GM21423 (cell line): ENCODE measurements at regions not wholly inside any gene's neighbourhood (a gene's known extent, or its start where the extent isn't known, plus 50 kb on each side); places are given as distances from the start of the nearest gene placed in this dataset.
"Not testable (repeated sequence)": the region's sequence is repeated elsewhere in the genome, so short reads cannot be mapped to it uniquely, and the experiment has no call there.

ENCODE experiments used
- ATAC-seq: cut with Tn5 transposase; IDR thresholded peaks from one replicate; pipeline ENCODE4 v1.9.1; 2021; ENCODE audit warnings: mild to moderate bottlenecking, moderate library complexity; ENCODE audit not compliant: unreplicated experiment

DNA sequence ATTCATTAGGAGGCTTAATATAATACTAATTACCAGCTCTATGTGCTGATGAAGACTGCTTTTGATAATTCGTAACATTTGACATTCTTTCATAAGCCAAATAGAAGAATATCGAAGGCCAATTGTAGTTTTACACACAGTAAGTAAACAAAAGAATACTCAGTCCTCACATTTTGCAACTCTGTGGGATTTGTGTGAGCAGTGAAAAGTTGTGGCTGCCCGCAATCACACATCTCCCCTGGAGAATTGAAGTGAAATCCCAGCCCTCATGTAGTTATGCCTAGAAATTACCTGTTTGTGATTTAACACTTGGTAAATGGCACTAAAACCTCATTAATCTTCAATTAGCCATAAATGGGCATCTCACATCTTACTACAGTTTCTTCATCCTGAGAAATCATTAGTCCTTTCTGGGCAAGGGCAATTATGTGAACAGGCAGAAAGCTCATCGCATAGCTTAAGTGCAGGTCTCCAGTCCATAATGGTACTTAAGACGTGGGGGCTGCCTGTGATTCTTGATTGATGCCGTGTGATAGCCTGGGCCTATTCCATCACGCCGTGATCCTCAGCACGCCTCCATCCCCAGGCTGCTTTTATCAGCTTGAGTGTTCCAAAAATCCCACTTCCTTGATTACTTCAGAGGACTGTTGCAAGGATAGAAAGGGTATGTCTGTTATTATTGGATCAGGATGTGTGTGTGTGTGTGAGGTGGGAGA lies 97.9 kb upstream of the METTL14 start:
- no peak for ATAC-seq

DNA sequence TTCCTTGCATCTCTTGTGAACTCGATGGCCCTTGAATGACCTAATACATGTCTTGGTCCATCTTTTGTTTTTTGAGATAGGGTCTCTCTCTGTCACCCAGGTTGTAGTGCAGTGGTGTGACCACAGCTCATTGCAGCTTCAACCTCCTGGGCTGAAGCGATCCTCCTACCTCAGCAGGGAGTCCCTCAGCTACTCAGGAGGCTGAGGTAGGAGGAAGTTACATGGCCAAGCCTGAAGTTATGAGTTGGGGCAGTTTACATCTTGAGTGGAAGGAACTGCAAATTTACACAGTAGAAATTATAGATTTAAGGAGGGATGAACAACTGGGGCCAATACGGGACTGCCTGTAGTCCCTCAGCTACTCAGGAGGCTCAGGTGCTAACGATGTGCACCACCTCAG lies 97.2 kb upstream of the METTL14 start:
- ATAC-seq: no peak

DNA sequence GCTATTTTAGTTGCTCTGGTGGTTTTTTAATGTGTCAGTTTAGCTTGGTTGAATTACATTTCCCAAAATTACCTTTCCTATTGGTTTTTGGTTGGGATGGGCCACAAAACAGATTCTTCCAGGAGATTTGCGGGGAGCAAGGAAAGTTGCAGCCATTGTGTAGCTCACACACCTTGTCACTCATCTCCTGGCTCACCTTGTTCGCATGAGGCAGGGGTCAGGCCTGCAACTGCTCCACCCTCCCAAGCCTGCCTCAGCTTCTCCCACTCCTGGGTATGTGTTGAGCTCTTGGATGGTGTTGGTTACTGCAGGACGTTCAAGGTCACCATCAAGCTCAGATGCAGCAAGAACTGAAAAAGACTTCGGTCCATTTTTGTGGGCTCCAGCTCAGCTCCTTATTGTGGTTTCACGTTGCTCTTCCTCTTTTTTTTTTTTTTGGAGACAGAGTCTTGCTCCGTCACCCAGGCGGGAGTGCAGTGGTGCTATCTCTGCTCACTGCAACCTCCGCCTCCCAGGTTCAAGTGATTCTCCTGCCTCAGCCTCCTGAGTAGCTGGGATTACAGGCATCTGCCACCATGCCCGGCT lies 95.6 kb upstream of the METTL14 start:
- ATAC-seq: no peak

DNA sequence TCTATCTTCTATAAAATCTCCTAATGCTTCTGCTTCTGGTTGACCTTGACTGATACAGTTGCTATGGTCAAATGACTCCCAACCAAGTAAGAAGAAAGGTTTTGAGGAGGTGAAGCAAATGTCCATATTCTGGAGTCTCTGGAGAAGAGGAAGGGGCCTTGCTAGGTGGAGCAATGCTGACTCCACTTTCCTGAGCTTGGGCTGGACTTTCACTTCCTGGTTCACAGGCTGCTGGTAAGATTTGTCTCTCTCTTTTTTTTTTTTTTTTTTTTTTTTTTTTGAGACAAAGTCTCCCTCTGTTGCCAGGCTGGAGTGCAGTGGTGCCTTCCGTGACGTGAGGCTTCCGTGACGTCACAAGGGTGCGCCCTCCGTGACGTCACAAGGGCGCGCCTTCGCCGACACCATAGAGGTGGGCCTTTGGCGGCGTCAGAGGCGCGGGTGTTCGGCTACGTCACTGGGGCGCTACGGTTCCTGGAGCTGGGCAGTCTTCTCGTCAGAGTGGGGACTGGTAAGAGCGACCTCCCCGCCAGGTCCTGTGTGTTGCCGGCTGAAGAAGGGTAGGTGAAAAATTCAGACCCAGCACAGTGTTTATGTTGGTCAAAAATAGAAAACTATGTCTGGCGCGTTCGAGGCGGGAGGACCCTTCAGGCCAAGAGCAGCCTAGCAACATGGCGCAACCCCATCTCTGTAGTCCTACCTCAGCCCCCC lies 93.7 kb upstream of the METTL14 start:
- peak; percentile 98 for ATAC-seq

DNA sequence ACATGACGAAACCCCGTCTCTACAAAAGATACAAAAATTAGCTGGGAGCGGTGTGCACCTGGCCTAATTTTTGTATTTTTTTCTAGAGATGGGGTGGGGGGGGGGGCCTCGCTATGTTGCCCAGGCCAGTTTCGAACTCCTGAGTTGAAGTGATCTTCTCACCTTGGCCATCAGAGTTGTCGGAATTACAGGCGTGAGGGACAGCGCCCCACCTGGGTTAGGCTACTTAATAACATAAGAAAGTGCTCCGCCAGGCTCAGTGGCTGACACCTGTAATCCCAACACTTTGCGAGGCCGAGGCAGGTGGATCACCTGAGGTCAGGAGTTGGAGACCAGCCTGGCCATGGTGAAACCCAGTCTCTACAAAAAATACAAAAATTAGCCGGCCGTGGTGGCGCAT lies 92.9 kb upstream of the METTL14 start:
- ATAC-seq: not testable (repeated sequence)

DNA sequence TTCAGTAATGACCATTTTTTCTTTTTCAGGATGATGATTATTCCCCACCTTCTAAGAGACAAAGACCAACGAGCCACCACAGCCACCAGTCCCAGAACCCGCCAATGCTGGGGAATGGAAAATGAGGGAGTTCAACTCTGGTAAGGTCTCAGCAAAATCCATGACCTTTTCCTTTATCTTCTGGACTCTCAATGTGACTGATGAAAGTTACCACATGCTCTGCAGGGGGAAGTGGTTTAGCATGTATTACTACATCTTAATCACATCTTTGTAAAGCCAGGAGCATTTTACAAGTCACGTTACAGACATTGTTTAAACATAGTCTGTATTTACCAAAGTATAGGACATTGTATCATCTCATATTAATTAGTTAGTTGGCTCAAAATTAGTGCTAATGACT lies 89.3 kb upstream of the METTL14 start:
- ATAC-seq: not testable (repeated sequence)

DNA sequence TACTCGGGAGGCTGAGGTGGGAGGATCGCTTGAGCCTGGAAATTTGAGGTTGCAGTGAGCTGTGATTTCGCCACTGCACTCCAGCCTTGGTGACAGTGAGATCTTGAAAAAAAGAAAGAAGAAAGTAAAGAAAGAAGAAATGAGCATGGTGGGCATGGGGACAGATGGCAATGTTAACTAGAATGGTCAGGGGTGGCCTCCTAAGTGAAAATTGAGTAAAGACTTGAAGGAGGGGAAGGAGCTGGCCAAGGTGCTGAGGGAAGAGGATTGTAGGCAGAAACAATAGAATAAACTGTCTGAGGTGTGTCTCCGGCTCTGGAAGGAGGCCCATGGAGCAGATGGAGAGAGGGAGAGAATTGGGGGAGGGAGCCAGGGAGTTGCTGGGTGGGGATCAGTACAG lies 60.1 kb upstream of the METTL14 start:
- ATAC-seq: not testable (repeated sequence)

DNA sequence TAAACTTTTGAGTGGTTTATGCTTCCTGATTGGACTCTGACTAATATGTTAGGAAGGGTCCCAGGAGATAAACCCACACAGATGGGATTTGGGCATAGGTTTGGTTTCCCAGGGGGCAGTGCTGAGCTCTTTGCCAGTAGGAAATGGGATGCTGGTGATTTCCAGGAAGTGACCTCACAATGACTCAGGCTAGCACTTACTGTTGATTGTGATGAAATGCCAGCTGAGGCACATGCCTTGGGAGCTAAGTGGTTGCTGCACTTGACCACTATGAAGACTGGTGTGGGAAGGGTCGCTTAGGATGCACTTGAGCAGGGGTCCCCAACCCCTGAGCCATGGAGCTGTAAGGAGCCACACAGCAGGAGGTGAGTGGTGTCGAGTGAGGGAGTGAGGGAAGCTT lies 55.5 kb upstream of the METTL14 start:
- not testable (repeated sequence) for ATAC-seq

DNA sequence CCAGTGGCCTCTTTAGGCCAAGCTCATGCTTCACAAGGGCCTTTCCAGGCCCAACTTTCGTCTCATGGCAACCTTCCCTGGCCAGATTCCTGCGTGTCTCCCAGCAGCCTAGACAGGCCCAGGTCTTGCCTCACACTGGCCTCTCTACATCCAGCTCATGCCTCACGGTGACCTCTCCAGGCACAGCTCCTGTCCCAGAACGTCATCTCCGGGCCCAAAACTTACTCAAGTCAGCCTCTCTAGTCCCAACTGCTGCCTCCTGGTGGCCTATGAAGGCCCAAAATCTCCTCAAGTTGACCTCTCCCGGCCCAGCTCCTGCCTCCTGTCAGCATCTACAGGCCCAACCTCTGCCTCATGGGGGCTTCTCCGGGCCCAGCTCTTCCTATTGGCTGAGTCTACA lies 54.3 kb upstream of the METTL14 start:
- not testable (repeated sequence) for ATAC-seq

DNA sequence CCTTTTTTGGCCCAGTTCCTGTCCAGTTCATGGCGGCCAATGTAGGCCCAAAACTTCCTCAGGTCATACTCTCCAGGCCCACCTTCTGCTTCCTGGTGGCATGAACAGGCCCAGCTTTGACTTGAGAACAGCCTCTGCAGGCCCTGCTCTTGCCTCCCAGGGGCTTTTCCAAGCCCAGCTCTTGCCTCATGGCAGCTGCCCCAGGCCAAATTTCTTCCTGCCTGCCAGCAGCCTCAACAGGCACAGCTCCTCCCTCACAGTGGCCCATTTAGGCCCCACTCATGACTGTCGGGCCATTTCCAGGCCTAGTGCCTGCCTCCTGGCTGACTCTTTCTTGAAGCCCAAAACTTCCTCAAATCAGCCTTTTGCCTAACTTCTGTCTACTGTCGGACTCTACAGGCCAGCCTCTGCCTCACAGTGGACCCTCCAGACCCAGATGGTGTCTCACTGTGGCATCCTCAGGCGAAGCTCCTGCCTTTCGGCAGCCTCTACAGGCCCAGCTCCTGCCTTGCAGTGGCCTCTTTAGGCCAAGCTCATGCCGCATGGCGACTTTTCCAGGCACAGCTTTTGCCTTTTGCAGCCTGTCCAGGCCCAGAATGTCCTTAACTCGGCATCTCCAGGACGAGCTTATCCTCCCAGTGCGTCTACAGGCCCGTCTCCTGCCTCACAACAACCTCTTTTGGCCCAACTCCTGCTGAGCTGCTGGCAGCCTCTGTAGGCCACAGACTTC lies 53.7 kb upstream of the METTL14 start:
- not testable (repeated sequence) for ATAC-seq

DNA sequence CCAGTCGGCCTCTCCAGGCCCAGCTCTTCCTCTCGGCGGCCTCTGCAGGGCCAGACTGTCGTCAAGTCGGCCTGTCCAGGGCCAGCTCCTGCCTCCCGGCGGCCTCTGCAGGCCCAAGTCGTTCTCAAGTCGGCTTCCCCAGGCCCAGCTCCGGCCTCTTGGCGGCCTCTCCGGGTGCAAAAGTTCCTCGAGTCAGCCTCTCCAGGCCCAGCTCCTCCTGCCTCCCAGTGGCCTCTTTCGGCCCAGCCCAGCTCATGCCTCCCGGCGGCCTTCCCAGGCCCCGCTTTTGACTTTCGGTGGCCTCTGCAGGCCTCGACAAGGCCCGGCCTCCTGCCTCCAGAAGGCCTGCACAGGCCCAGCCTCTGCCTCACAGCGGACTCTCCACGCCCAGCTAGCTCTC lies 51.7 kb upstream of the METTL14 start:
- ATAC-seq: not testable (repeated sequence)

DNA sequence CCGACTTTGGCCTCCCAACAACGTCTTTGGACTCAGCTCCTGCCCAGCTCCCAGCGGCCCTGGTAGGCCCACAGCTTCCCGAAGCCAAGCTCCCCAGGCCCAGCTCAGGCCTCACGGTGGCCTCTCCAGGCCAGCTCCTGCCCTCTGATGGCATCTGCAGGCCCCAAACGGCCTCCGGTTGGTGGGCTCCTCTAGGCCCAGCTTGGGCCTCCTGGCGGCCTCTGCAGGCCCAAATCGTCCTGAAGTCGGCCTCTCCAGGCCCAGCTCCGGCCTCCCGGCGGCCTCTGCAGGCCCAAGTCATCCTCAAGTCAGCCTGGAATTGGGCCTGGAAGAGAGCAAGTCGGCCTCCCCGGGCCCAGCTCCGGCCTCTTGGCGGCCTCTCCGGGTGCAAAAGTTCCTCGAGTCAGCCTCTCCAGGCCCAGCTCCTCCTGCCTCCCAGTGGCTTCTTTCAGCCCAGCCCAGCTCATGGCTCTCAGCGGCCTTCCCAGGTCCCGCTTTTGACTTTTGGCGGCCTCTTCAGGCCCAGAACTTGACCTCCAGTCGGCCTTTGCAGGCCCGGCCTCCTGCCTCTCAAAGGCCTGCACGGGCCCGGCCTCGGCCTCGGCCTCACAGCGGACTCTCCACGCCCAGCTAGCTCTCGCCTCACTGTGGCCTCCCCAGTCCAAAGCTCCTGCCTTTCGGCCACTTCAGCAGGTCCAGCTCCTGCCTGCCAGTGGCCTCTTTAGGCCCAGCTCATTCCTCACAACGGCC lies 50.9 kb upstream of the METTL14 start:
- ATAC-seq: not testable (repeated sequence)
